Mesothelial cell of epicardium (in vitro differentiated cells): ENCODE measurements at regions not wholly inside any gene's neighbourhood (a gene's known extent, or its start where the extent isn't known, plus 50 kb on each side); places are given as distances from the start of the nearest gene placed in this dataset.

Source experiments
- DNase-seq, 2 experiments: peaks; one replicate each; pipeline ENCODE4 v3.0.0; 2021; ENCODE audit warnings: low spot score in 2 of 2; ENCODE audit not compliant: unreplicated experiment in 2 of 2
- H3K27ac Mint-ChIP-seq: 2 replicates; pipeline ENCODE4 v1.8.0; 2021; ENCODE audit warnings: mixed read lengths
- H3K27me3 Mint-ChIP-seq: 2 replicates; pipeline ENCODE4 v1.8.0; 2021; ENCODE audit warnings: low read depth, mixed read lengths
- H3K36me3 Mint-ChIP-seq: 2 replicates; pipeline ENCODE4 v1.8.0; 2021; ENCODE audit warnings: mixed read lengths
- H3K4me1 Mint-ChIP-seq: 2 replicates; pipeline ENCODE4 v1.8.0; 2021; ENCODE audit warnings: mixed read lengths
- H3K4me3 Mint-ChIP-seq: 2 replicates; pipeline ENCODE4 v1.8.0; 2021; ENCODE audit warnings: mild to moderate bottlenecking, moderate library complexity, mixed read lengths
- H3K9me3 Mint-ChIP-seq: 2 replicates; pipeline ENCODE4 v1.8.0; 2021; ENCODE audit warnings: mixed read lengths
- CTCF ChIP-seq: fragments of 200-600 bp; sonication (generic); IDR thresholded peaks from one replicate; pipeline ENCODE4 v1.5.0; 2021; ENCODE audit warnings: antibody characterized with exemption; ENCODE audit not compliant: unreplicated experiment

- Mint-ChIP-seq H3K9me3 (no peaks in the 10 kb centered on the region), H3K27me3 (no peaks in the 10 kb centered on the region), H3K36me3 (no peaks in the 10 kb centered on the region), H3K4me1 (peaks cover 3% of the 10 kb centered on the region), H3K27ac (no peak overlapping the region), H3K4me3 (no peak overlapping the region)
- no peak for DNase-seq
- TF ChIP-seq CTCF: no peak
Observed at GRCh38 chr5:106088462-106088861, 1582.3 kb downstream of the EFNA5 start.

- no peak for TF ChIP-seq CTCF
- Mint-ChIP-seq H3K4me1 (peaks cover 3% of the 10 kb centered on the region), H3K4me3 (no peak overlapping the region), H3K9me3 (no peaks in the 10 kb centered on the region), H3K27me3 (no peaks in the 10 kb centered on the region), H3K27ac (no peak overlapping the region), H3K36me3 (no peaks in the 10 kb centered on the region)
- DNase-seq: no peak
Observed at GRCh38 chr5:106086352-106086751, 1584.4 kb downstream of the EFNA5 start.

- Mint-ChIP-seq H3K27me3 (no peaks in the 10 kb centered on the region), H3K4me3 (no peak overlapping the region), H3K4me1 (peaks cover 3% of the 10 kb centered on the region), H3K27ac (no peak overlapping the region), H3K36me3 (no peaks in the 10 kb centered on the region), H3K9me3 (no peaks in the 10 kb centered on the region)
- TF ChIP-seq CTCF: no peak
- DNase-seq: no peak
Observed at GRCh38 chr5:106085556-106085955, 1585.2 kb downstream of the EFNA5 start.

GRCh38 chr5:106085136-106085535, 1585.6 kb downstream of the EFNA5 start:
- no peak for DNase-seq
- no peaks in the 10 kb centered on the region for H3K36me3 Mint-ChIP-seq
- no peak for TF ChIP-seq CTCF
- no peaks in the 10 kb centered on the region for H3K27me3 Mint-ChIP-seq
- H3K4me3 Mint-ChIP-seq: no peak overlapping the region
- peaks cover 3% of the 10 kb centered on the region for H3K4me1 Mint-ChIP-seq
- no peak overlapping the region for H3K27ac Mint-ChIP-seq
- no peaks in the 10 kb centered on the region for H3K9me3 Mint-ChIP-seq

GRCh38 chr5:106080535-106080934, 1590.2 kb downstream of the EFNA5 start:
- H3K27ac Mint-ChIP-seq: no peak overlapping the region
- H3K4me3 Mint-ChIP-seq: no peak overlapping the region
- DNase-seq: no peak

More at GRCh38 chr5:106080535-106080934, 1590.2 kb downstream of the EFNA5 start:
- Mint-ChIP-seq H3K9me3 (peaks cover 4% of the 10 kb centered on the region), H3K36me3 (no peaks in the 10 kb centered on the region), H3K4me1 (no peaks in the 10 kb centered on the region), H3K27me3 (no peaks in the 10 kb centered on the region)
- no peak for TF ChIP-seq CTCF
